Brain microvascular endothelial cell (primary cell): ENCODE measurements at regions not wholly inside any gene's neighbourhood (a gene's known extent, or its start where the extent isn't known, plus 50 kb on each side); places are given as distances from the start of the nearest gene placed in this dataset.
A peak's percentile ranks its signal among the peaks of the same experiment; 100 is the strongest.

Experiments
- DNase-seq: peaks from one replicate; pipeline ENCODE4 v3.0.0-alpha.2; 2020
- H3K27ac ChIP-seq: fragments of 250-450 bp; sonication (Bioruptor Pico); 2 replicates; pipeline ENCODE4 v1.5.1; 2020; ENCODE audit warnings: mild to moderate bottlenecking, moderate library complexity
- H3K27me3 ChIP-seq: fragments of 250-450 bp; sonication (Bioruptor Pico); replicated peaks from 2 replicates; pipeline ENCODE4 v1.5.1; 2020; ENCODE audit warnings: mild to moderate bottlenecking
- H3K36me3 ChIP-seq: fragments of 250-450 bp; sonication (Bioruptor Pico); replicated peaks from 2 replicates; pipeline ENCODE4 v1.5.1; 2020; ENCODE audit warnings: mild to moderate bottlenecking
- H3K4me3 ChIP-seq: 2 replicates; pipeline ENCODE4 v1.5.1; 2011; ENCODE audit warnings: low read depth, mild to moderate bottlenecking, control low read depth, low read length, moderate library complexity
- CTCF ChIP-seq: IDR thresholded peaks from 2 replicates; pipeline ENCODE4 v1.5.1; 2011; ENCODE audit warnings: low read depth, mild to moderate bottlenecking, moderate library complexity, low read length, control low read depth, inconsistent platforms; ENCODE audit errors: missing control alignments
- in situ Hi-C: cut with HindIII; loops from 2 replicates; pipeline ENCODE4 v1.10.0; 2017; ENCODE audit warnings: low sequenced_read_pairs, low pct_ligation_motif_present

GRCh38 chr20:51958099-51959065, 156.1 kb upstream of the SALL4 start:
- DNase-seq = no peak
- Histone ChIP-seq H3K27me3 (no peaks in the 10 kb centered on the region), H3K27ac (peak overlapping the region; percentile 90), H3K4me3 (no peak overlapping the region), H3K36me3 (no peaks in the 10 kb centered on the region)
- in situ Hi-C loops = no loop called here
- TF ChIP-seq CTCF = no peak

DNA sequence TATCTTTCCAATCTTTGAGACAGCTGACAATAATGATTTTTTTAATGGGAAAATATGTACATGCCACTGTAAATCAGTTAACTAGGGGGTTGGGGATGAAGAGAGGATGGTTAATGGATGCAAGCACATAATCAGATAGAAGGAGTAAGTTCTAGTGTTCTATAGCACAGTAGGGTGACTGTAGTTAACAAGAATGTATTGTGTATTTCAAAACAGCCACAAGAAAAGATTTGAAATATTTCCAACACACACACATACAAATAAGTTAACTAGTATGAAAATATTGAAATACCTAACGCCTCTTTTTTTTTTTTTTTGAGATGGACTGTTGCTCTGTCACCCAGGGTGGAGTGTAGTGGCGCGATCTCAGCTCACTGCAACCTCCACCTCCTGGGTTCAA, 153.4 kb upstream of the SALL4 start:
- Histone ChIP-seq H3K36me3 (no peaks in the 10 kb centered on the region), H3K27me3 (no peaks in the 10 kb centered on the region), H3K4me3 (no peak overlapping the region), H3K27ac (peak overlapping the region; percentile 90)
- no peak for DNase-seq
- TF ChIP-seq CTCF = no peak
- in situ Hi-C loops = no loop called here

- Histone ChIP-seq H3K36me3 (no peaks in the 10 kb centered on the region), H3K27me3 (no peaks in the 10 kb centered on the region), H3K27ac (no peak overlapping the region), H3K4me3 (no peak overlapping the region)
- in situ Hi-C loops = no loop called here
- no peak for TF ChIP-seq CTCF
- DNase-seq = no peak
Observed at GRCh38 chr20:51953731-51954340, 151.5 kb upstream of the SALL4 start.

- Histone ChIP-seq H3K36me3 (no peaks in the 10 kb centered on the region), H3K27me3 (no peaks in the 10 kb centered on the region), H3K4me3 (no peak overlapping the region), H3K27ac (no peak overlapping the region)
- DNase-seq = no peak
- TF ChIP-seq CTCF = no peak
- in situ Hi-C loops = no loop called here
Observed at GRCh38 chr20:51950926-51951325, 148.6 kb upstream of the SALL4 start.

DNA sequence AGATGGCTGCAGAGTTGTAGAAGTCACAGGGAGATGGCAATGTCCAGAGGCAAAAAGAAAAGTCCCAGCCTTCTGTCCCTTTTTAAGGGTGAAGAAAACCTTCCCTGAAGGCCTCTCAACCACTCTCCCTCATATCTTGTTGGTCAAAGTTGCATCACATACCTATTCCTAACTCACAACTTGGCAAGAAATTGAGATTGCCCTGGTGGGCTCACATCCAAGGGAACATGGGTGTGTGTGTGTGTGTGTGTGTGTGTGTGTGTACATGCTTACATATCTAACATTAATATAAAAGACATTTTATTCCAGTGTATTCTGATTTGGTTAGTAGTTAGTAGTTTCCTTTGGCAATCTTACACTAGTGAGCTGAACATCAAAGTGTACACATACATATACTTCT, 144.3 kb upstream of the SALL4 start:
- Histone ChIP-seq H3K27ac (no peak overlapping the region), H3K27me3 (no peaks in the 10 kb centered on the region), H3K36me3 (no peaks in the 10 kb centered on the region), H3K4me3 (no peak overlapping the region)
- no peak for TF ChIP-seq CTCF
- no peak for DNase-seq
- in situ Hi-C loops = no loop called here

DNA sequence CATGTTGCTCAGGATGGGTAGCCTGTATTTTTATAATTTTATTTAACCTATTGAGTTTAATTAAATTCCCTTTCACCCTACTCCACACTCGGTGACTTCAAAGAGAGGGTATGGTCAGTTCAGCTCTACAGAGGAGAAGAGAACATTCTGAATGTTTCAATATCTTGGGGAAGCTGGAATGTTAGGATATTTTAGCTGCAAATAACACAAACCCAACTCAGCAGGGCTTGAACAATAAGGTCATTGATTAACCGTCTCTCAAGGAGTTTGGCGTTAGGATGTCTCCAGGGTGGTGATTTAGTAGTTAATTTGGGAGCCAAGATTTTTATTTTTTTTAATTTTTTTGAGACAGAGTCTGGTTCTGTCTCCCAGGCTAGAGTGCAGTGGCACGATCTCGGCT, 143.6 kb upstream of the SALL4 start:
- no peak overlapping the region for H3K27ac ChIP-seq
- in situ Hi-C loops = no loop called here
- no peaks in the 10 kb centered on the region for H3K36me3 ChIP-seq
- no peak for TF ChIP-seq CTCF
- no peak overlapping the region for H3K4me3 ChIP-seq
- no peak for DNase-seq
- H3K27me3 ChIP-seq = no peaks in the 10 kb centered on the region
